Inferior parietal cortex (tissue), 1 donor: ENCODE measurements at regions not wholly inside any gene's neighbourhood (a gene's known extent, or its start where the extent isn't known, plus 50 kb on each side); places are given as distances from the start of the nearest gene placed in this dataset.
A peak's percentile ranks its signal among the peaks of the same experiment; 100 is the strongest.

Experiments used
- DNase-seq: peaks from one replicate; pipeline ENCODE4 v3.0.0-alpha.2; 2016; ENCODE audit errors: extremely low spot score

GRCh38 chr15:47618241-47618640 lies 99.1 kb upstream of the SEMA6D start:
- no peak for DNase-seq

- peak; percentile 34 for DNase-seq
Measured at GRCh38 chr15:47620960-47621681, 96.2 kb upstream of the SEMA6D start.

GRCh38 chr15:47622055-47622454 lies 95.2 kb upstream of the SEMA6D start:
- DNase-seq, result no peak

- DNase-seq, result no peak
Measured at GRCh38 chr15:47624503-47624902, 92.8 kb upstream of the SEMA6D start.

GRCh38 chr15:47639042-47639441 lies 78.3 kb upstream of the SEMA6D start:
- DNase-seq, result no peak

GRCh38 chr15:47640079-47640478 lies 77.2 kb upstream of the SEMA6D start:
- no peak for DNase-seq

GRCh38 chr15:47640901-47641300 lies 76.4 kb upstream of the SEMA6D start:
- DNase-seq, result no peak

GRCh38 chr15:47644722-47645121 lies 72.6 kb upstream of the SEMA6D start:
- no peak for DNase-seq

- no peak for DNase-seq
Measured at GRCh38 chr15:47650564-47650963, 66.7 kb upstream of the SEMA6D start.

GRCh38 chr15:47652328-47652727 lies 65.0 kb upstream of the SEMA6D start:
- DNase-seq, result no peak

- DNase-seq, result no peak
Measured at GRCh38 chr15:47652844-47653243, 64.5 kb upstream of the SEMA6D start.

- no peak for DNase-seq
Measured at GRCh38 chr15:47661661-47662180, 55.6 kb upstream of the SEMA6D start.

- no peak for DNase-seq
Measured at GRCh38 chr15:47663101-47663500, 54.2 kb upstream of the SEMA6D start.
